Right lobe of liver (tissue), 6 donors: ENCODE measurements at regions not wholly inside any gene's neighbourhood (a gene's known extent, or its start where the extent isn't known, plus 50 kb on each side); places are given as distances from the start of the nearest gene placed in this dataset.

ENCODE experiments used
- ATAC-seq, 4 donors: fragments of 200-7000 bp; cut with Tn5 transposase; one replicate each; pipeline ENCODE4 v1.9.1; 2020; ENCODE audit warnings: mild to moderate bottlenecking in 4 of 4, moderate library complexity in 4 of 4
- DNase-seq, 3 donors: peaks; one replicate each; pipeline ENCODE4 v3.0.0-alpha.2; 2020
- H3K27ac ChIP-seq, 3 donors: fragments of 200-600 bp; one replicate each; pipeline ENCODE4 v1.8.0; 2022
- H3K27me3 ChIP-seq, 2 donors: fragments of 200-600 bp; one replicate each; pipeline ENCODE4 v1.8.0; 2022
- H3K36me3 ChIP-seq, 4 donors: fragments of 200-600 bp; sonication (generic) in 1 of 4; one replicate each; pipeline versions ENCODE4 v1.5.1 to v1.8.0; 2017 to 2022; ENCODE audit warnings: control low read depth in 1 of 4
- H3K4me1 ChIP-seq, 4 donors: fragments of 200-600 bp; sonication (generic) in 1 of 4; one replicate each; pipeline versions ENCODE4 v1.5.1 to v1.8.0; 2017 to 2022; ENCODE audit warnings: control low read depth in 1 of 4
- H3K4me3 ChIP-seq, 3 donors: fragments of 200-600 bp; one replicate each; pipeline ENCODE4 v1.8.0; 2022
- H3K9me3 ChIP-seq, 4 donors: fragments of 200-600 bp; sonication (generic) in 1 of 4; one replicate each; pipeline versions ENCODE4 v1.5.1 to v1.8.0; 2017 to 2022; ENCODE audit warnings: control low read depth in 1 of 4
- CTCF ChIP-seq, 4 donors: fragments of 200-600 bp in 3 of 4; fragments of 450-650 bp in 1 of 4; IDR thresholded peaks; one replicate each; pipeline versions ENCODE4 v1.5.1 to v1.8.0; 2016 to 2022; ENCODE audit warnings: antibody characterized with exemption in 4 of 4, mild to moderate bottlenecking in 2 of 4
- POLR2A ChIP-seq: fragments of 450-650 bp; IDR thresholded peaks from one replicate; pipeline ENCODE4 v1.6.1; 2017; ENCODE audit warnings: antibody characterized with exemption, mild to moderate bottlenecking
- WGBS: methylation state at CpG from one replicate; pipeline ENCODE4 v1.1.6; 2018; ENCODE audit warnings: low coverage, low lambda C conversion rate; ENCODE audit not compliant: insufficient coverage; ENCODE audit errors: missing lambda C conversion rate; 5-methylcytosine and 5-hydroxymethylcytosine counted together
- intact Hi-C, 2 donors: fragments of 100-400 bp; cut with DNase I; formaldehyde crosslinking; loops; one replicate each; pipeline versions ENCODE4 v1.11.2 to v1.14.1; 2022
- donor health status: DM: no; HTN: yes; CAD: no.
- donor health status: DM: no; HTN: no; CAD: no.
- donor health status: DM: no; HTN: no; CAD: no.
- donor health status: DM: no; HTN: yes; CAD: no.
- donor health status: DM: no; HTN: yes; CAD: no.

GRCh38 chr9:18143073-18143745 lies 330.7 kb upstream of the ADAMTSL1 start:
- intact Hi-C loops = no loop called here
- 43% methylated on average over 4 of the region's 4 CpGs for WGBS
- peak in 3 of 4 donors; percentile 27 to 54 (median 35) for TF ChIP-seq CTCF (IDR thresholded peaks at IDR 0.05)
- TF ChIP-seq POLR2A = no peak
- ATAC-seq (peak; percentile 51 to 61 (median 54)), DNase-seq (no peak)
- Histone ChIP-seq H3K36me3 (no peaks in the 10 kb centered on the region), H3K9me3 (no peaks in the 10 kb centered on the region), H3K27me3 (peaks cover 0 to 5% of the 10 kb centered on the region in 2 donors), H3K4me1 (no peaks in the 10 kb centered on the region), H3K4me3 (no peak overlapping the region), H3K27ac (no peak overlapping the region)

- no peak for ATAC-seq
- TF ChIP-seq POLR2A (no peak), CTCF (IDR thresholded peaks at IDR 0.05) (no peak)
Measured at GRCh38 chr9:18146329-18146728, 327.6 kb upstream of the ADAMTSL1 start.

GRCh38 chr9:18149471-18150011 lies 324.4 kb upstream of the ADAMTSL1 start:
- Histone ChIP-seq H3K27me3 (peaks cover 0 to 5% of the 10 kb centered on the region in 2 donors), H3K27ac (no peak overlapping the region), H3K36me3 (no peaks in the 10 kb centered on the region), H3K4me1 (no peaks in the 10 kb centered on the region), H3K9me3 (no peaks in the 10 kb centered on the region), H3K4me3 (no peak overlapping the region)
- 14% methylated on average over 1 of the region's 1 CpG for WGBS
- no peak for TF ChIP-seq POLR2A
- TF ChIP-seq CTCF (IDR thresholded peaks at IDR 0.05) = peak in 3 of 4 donors; percentile 16 to 42 (median 20)
- ATAC-seq (peak in 3 of 4 donors; percentile 50 to 72 (median 63)), DNase-seq (no peak)
- intact Hi-C loops = no loop called here

More at GRCh38 chr9:18146329-18146728, 327.6 kb upstream of the ADAMTSL1 start:
- peaks cover 0 to 5% of the 10 kb centered on the region in 2 donors for H3K27me3 ChIP-seq
- 64% methylated on average over 3 of the region's 3 CpGs for WGBS
- no peak for DNase-seq
- H3K4me3 ChIP-seq = no peak overlapping the region
- intact Hi-C loops = no loop called here
- H3K4me1 ChIP-seq = no peaks in the 10 kb centered on the region
- H3K36me3 ChIP-seq = no peaks in the 10 kb centered on the region
- no peaks in the 10 kb centered on the region for H3K9me3 ChIP-seq
- no peak overlapping the region for H3K27ac ChIP-seq

GRCh38 chr9:18154661-18155060 lies 319.3 kb upstream of the ADAMTSL1 start:
- Histone ChIP-seq H3K9me3 (no peaks in the 10 kb centered on the region), H3K27me3 (no peaks in the 10 kb centered on the region), H3K4me3 (no peak overlapping the region), H3K36me3 (no peaks in the 10 kb centered on the region), H3K27ac (no peak overlapping the region), H3K4me1 (no peaks in the 10 kb centered on the region)
- DNase-seq (no peak), ATAC-seq (no peak)
- WGBS = 67% methylated on average over 1 of the region's 1 CpG
- no peak for TF ChIP-seq CTCF (IDR thresholded peaks at IDR 0.05)
- intact Hi-C loops = no loop called here
